Mesothelial cell of epicardium (in vitro differentiated cells): ENCODE measurements at regions not wholly inside any gene's neighbourhood (a gene's known extent, or its start where the extent isn't known, plus 50 kb on each side); places are given as distances from the start of the nearest gene placed in this dataset.

Experiments used
- DNase-seq, 2 experiments: peaks; one replicate each; pipeline ENCODE4 v3.0.0; 2021; ENCODE audit warnings: low spot score in 2 of 2; ENCODE audit not compliant: unreplicated experiment in 2 of 2
- H3K27ac Mint-ChIP-seq: 2 replicates; pipeline ENCODE4 v1.8.0; 2021; ENCODE audit warnings: mixed read lengths
- H3K27me3 Mint-ChIP-seq: 2 replicates; pipeline ENCODE4 v1.8.0; 2021; ENCODE audit warnings: low read depth, mixed read lengths
- H3K36me3 Mint-ChIP-seq: 2 replicates; pipeline ENCODE4 v1.8.0; 2021; ENCODE audit warnings: mixed read lengths
- H3K4me1 Mint-ChIP-seq: 2 replicates; pipeline ENCODE4 v1.8.0; 2021; ENCODE audit warnings: mixed read lengths
- H3K4me3 Mint-ChIP-seq: 2 replicates; pipeline ENCODE4 v1.8.0; 2021; ENCODE audit warnings: mild to moderate bottlenecking, moderate library complexity, mixed read lengths
- H3K9me3 Mint-ChIP-seq: 2 replicates; pipeline ENCODE4 v1.8.0; 2021; ENCODE audit warnings: mixed read lengths
- TF ChIP-seq, protein P1 (sequence below): fragments of 200-600 bp; sonication (generic); IDR thresholded peaks from one replicate; pipeline ENCODE4 v1.5.0; 2021; ENCODE audit warnings: antibody characterized with exemption; ENCODE audit not compliant: unreplicated experiment

DNA sequence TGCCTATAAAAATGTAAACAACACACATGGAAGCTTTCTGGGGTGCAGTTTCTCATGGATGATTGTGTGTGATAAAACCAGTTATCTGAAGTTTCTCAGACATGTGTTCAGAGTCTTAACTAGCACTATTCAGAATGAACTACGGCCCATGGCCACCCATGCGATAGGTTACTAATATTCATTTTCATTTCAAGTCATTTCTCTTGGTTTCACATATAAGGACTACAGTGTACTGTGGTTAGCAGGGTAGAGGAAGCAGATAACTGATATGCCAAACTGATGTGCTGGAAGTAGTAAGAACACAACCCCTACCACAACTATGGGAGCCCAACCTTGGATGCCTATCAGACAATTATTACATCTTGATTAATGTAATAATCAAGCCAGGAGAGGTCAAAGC lies 372.1 kb downstream of the DTWD2 start:
- no peaks in the 10 kb centered on the region for H3K9me3 Mint-ChIP-seq
- H3K36me3 Mint-ChIP-seq, result no peaks in the 10 kb centered on the region
- peaks cover 12% of the 10 kb centered on the region for H3K4me1 Mint-ChIP-seq
- TF ChIP-seq, protein P1, sequence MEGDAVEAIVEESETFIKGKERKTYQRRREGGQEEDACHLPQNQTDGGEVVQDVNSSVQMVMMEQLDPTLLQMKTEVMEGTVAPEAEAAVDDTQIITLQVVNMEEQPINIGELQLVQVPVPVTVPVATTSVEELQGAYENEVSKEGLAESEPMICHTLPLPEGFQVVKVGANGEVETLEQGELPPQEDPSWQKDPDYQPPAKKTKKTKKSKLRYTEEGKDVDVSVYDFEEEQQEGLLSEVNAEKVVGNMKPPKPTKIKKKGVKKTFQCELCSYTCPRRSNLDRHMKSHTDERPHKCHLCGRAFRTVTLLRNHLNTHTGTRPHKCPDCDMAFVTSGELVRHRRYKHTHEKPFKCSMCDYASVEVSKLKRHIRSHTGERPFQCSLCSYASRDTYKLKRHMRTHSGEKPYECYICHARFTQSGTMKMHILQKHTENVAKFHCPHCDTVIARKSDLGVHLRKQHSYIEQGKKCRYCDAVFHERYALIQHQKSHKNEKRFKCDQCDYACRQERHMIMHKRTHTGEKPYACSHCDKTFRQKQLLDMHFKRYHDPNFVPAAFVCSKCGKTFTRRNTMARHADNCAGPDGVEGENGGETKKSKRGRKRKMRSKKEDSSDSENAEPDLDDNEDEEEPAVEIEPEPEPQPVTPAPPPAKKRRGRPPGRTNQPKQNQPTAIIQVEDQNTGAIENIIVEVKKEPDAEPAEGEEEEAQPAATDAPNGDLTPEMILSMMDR, result no peak
- no peak overlapping the region for H3K27ac Mint-ChIP-seq
- peaks cover 2% of the 10 kb centered on the region for H3K27me3 Mint-ChIP-seq
- no peak overlapping the region for H3K4me3 Mint-ChIP-seq
- DNase-seq, result no peak

DNA sequence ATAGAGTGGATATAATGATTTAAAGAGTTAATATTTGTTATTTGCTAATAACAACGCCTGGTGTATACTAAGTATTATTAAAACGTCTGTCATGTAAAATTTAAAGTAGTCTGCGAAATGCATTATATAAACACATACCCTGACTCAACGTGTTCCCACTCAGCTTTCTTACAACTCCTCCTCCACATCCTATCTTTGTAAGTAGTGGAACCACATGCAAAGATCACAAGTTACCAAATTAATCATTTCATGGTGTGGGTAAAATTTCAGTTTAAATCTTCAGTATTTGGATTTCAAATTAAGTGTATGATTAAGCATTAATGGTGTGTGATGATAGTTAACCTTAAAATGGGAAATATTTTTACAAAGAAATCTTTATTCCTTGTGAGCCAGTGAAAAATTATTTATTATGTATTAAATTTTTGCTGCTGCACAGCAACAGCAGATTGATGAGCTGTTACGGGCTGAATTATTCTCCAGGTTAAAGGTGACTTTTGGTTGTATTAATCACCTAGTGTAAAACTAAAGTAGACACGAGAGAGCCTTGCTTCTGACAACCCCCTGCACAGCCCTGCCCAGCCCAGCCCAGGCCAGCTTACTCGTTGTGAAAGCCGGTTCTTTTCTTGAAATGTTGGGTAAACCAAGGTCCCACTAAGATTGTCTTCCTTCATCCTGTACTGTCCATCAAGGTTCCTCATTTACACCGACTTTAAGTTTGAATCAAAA lies 373.5 kb downstream of the DTWD2 start:
- Mint-ChIP-seq H3K36me3 (no peaks in the 10 kb centered on the region), H3K4me1 (peaks cover 17% of the 10 kb centered on the region), H3K9me3 (no peaks in the 10 kb centered on the region), H3K27ac (no peak overlapping the region), H3K27me3 (peaks cover 2% of the 10 kb centered on the region), H3K4me3 (no peak overlapping the region)
- TF ChIP-seq, protein P1, result no peak
- DNase-seq, result no peak

DNA sequence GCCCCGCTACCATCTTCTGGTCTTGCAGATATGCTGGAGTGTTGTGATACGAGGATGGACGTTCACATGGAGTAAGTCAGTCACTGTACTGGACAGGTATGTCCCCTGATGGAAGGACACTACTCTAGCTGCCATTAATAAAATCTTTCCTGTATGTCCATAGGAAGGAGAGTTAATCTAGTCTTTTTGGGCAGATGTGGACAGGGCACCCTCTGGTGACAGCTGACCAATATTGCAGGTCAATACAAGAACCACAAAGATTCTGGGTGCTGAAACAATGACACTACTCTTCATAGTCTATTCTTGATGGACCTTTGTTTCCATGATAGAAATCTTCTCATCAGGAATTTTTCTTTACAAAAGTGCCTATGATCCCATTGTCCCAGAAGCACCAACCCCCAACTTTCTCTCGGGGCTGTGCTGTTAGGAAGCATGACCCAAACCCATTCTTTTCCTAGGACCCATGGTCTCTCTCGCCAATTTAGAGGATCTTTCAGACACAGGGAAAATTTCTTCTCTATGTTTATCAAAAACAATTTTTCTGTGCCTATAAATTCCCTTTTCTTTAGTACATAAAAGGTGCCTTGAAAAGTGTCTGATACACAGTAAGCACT lies 376.9 kb downstream of the DTWD2 start:
- no peak overlapping the region for H3K27ac Mint-ChIP-seq
- H3K36me3 Mint-ChIP-seq, result no peaks in the 10 kb centered on the region

DNA sequence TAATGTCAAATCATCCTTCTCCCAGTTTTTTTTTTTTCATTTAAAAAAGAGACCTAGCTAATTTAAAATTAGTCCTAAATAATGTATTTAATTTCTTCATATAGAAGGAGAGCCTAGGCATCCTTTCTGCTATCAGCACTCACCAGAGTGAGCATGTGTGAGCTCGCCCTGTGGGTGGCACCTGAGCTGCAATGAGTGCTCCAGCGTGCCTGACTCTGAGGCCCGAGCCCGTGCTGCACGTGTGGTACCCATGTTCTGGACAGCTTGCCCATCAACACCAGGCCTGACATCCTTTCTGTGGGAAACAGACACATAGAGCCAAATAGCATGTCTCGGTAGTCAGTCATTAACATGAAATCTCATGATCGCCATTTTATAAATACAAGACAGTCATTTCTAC lies 381.4 kb downstream of the DTWD2 start:
- Mint-ChIP-seq H3K27ac (no peak overlapping the region), H3K36me3 (no peaks in the 10 kb centered on the region)

More for the DNA sequence above, 376.9 kb downstream of the DTWD2 start:
- no peak overlapping the region for H3K4me3 Mint-ChIP-seq
- peaks cover 18% of the 10 kb centered on the region for H3K4me1 Mint-ChIP-seq
- TF ChIP-seq, protein P1, result peak; percentile 28
- H3K9me3 Mint-ChIP-seq, result no peaks in the 10 kb centered on the region
- no peaks in the 10 kb centered on the region for H3K27me3 Mint-ChIP-seq
- DNase-seq, result no peak

DNA sequence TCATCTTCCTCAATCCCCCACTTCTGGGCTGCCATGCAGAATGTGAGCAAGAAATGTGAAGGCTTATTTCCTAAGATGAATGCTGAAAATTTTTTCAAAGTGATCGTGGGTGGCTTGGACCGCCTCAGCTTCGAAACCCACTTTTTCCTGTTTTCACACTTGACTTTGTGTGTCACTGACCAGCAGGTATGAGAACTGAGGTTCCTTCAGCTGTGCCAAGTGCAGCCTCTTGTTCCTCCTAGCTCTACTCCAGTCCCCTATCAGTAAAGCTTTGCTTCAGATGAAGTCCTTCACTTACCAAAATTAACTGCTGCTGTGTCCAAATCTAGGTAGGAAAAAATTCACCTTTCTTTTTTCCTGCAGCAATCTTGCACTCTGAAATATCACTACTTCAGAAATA lies 382.6 kb downstream of the DTWD2 start:
- TF ChIP-seq, protein P1, result no peak

More for the DNA sequence above, 381.4 kb downstream of the DTWD2 start:
- no peaks in the 10 kb centered on the region for H3K27me3 Mint-ChIP-seq
- H3K4me3 Mint-ChIP-seq, result no peak overlapping the region
- H3K4me1 Mint-ChIP-seq, result peaks cover 6% of the 10 kb centered on the region
- TF ChIP-seq, protein P1, result no peak
- H3K9me3 Mint-ChIP-seq, result peaks cover under 1% of the 10 kb centered on the region
- DNase-seq, result no peak

More for the DNA sequence above, 382.6 kb downstream of the DTWD2 start:
- no peak overlapping the region for H3K4me3 Mint-ChIP-seq
- H3K27me3 Mint-ChIP-seq, result no peaks in the 10 kb centered on the region
- H3K36me3 Mint-ChIP-seq, result no peaks in the 10 kb centered on the region
- H3K9me3 Mint-ChIP-seq, result peaks cover 8% of the 10 kb centered on the region
- no peak overlapping the region for H3K27ac Mint-ChIP-seq
- no peak for DNase-seq
- H3K4me1 Mint-ChIP-seq, result peaks cover 6% of the 10 kb centered on the region
